HCT116 (cell line): ENCODE measurements at regions not wholly inside any gene's neighbourhood (a gene's known extent, or its start where the extent isn't known, plus 50 kb on each side); places are given as distances from the start of the nearest gene placed in this dataset.

Experiments used
- ATAC-seq: fragments of 200-7000 bp; cut with Tn5 transposase; 2 replicates; pipeline ENCODE4 v1.9.1; 2020; ENCODE audit warnings: mild to moderate bottlenecking, moderate library complexity
- BruUV-seq: library from RNA; stranded (reverse); fragments of 400-500 nt; replicated peaks from 2 replicates; lab custom pipeline; 2021; lab: Mats Ljungman, UMichigan
- CTCF ChIA-PET: fragments of 300-600 bp; sonication (Branson Sonifier 250); formaldehyde crosslinking; loops from one replicate; lab custom pipeline; 2021; ENCODE audit warnings: antibody characterized with exemption; lab: Charles Lee
- POLR2A ChIA-PET: fragments of 300-600, 350-600 bp; sonication (Branson Sonifier 250); formaldehyde crosslinking; loops from one replicate; lab custom pipeline; 2021; ENCODE audit warnings: antibody characterized with exemption; lab: Charles Lee
- RAD21 ChIA-PET, 2 experiments: fragments of 300-600 bp; sonication (Branson Sonifier 250); formaldehyde crosslinking; loops; one replicate each; lab custom pipeline; 2023; ENCODE audit warnings: low total read pairs in 2 of 2; ENCODE audit not compliant: uncharacterized antibody in 2 of 2, unreplicated experiment in 2 of 2, low non-redundant PET in 1 of 2; lab: Charles Lee
- DNase-seq: peaks from one replicate; pipeline ENCODE4 v3.0.0-alpha.2; 2010; ENCODE audit warnings: low read depth, low spot score
- H2AFZ ChIP-seq: fragments of 200-600 bp; shearing (Covaris generic), sonication (generic); 2 replicates; pipeline ENCODE4 v1.6.1; 2017; ENCODE audit warnings: low read depth, mixed run types, mixed read lengths, antibody characterized with exemption, low read length; ENCODE audit not compliant: poor library complexity, severe bottlenecking
- H3K27ac ChIP-seq: 2 replicates; pipeline ENCODE4 v1.5.1; 2012; ENCODE audit warnings: low read depth, low read length
- H3K27me3 ChIP-seq: fragments of 200-600 bp; sonication (generic); 2 replicates; pipeline ENCODE4 v1.6.1; 2016; ENCODE audit warnings: mixed run types, low read length, mixed read lengths; ENCODE audit not compliant: insufficient read depth
- H3K36me3 ChIP-seq, 2 experiments: fragments of 200-500 bp in 1 of 2; fragments of 200-600 bp in 1 of 2; sonication (Bioruptor generic) in 1 of 2; sonication (generic) in 1 of 2; 2 replicates each; pipeline versions ENCODE4 v1.5.1 to v1.6.1; 2014 to 2016; ENCODE audit warnings: low read length in 2 of 2, inconsistent platforms in 1 of 2, mixed read lengths in 1 of 2, mixed run types in 1 of 2; ENCODE audit not compliant: insufficient read depth in 2 of 2, control insufficient read depth in 1 of 2
- H3K4me1 ChIP-seq, 2 experiments: fragments of 200-600 bp in 1 of 2; sonication (generic) in 1 of 2; 2 replicates each; pipeline versions ENCODE4 v1.5.1 to v1.6.1; 2012 to 2017; ENCODE audit warnings: low read length in 2 of 2, inconsistent platforms in 1 of 2, mild to moderate bottlenecking in 1 of 2, mixed read lengths in 1 of 2, mixed run types in 1 of 2, moderate library complexity in 1 of 2; ENCODE audit not compliant: insufficient read depth in 2 of 2, control insufficient read depth in 1 of 2
- H3K4me2 ChIP-seq: fragments of 200-600 bp; sonication (generic); 2 replicates; pipeline ENCODE4 v1.6.1; 2017; ENCODE audit warnings: mixed run types, low read length, mixed read lengths
- H3K4me3 ChIP-seq, 2 experiments: fragments of 200-600 bp in 1 of 2; sonication (generic) in 1 of 2; replicated peaks in 1 of 2; 2 replicates each; pipeline ENCODE4 v1.5.1; 2011 to 2016; ENCODE audit warnings: low read length in 2 of 2, control low read depth in 1 of 2, low read depth in 1 of 2, mild to moderate bottlenecking in 1 of 2, mixed read lengths in 1 of 2, mixed run types in 1 of 2
- H3K79me2 ChIP-seq: fragments of 200-600 bp; sonication (generic); 2 replicates; pipeline ENCODE4 v1.6.1; 2017; ENCODE audit warnings: mild to moderate bottlenecking, mixed run types, low read length, moderate library complexity, mixed read lengths; ENCODE audit not compliant: insufficient read depth
- H3K9ac ChIP-seq: fragments of 200-600 bp; sonication (generic); 2 replicates; pipeline ENCODE4 v1.6.1; 2016; ENCODE audit warnings: low read length, mixed read lengths
- H3K9me2 ChIP-seq: fragments of 200-600 bp; sonication (generic), shearing (Covaris generic); 2 replicates; pipeline ENCODE4 v1.6.1; 2017; ENCODE audit warnings: mixed run types, mild to moderate bottlenecking, moderate library complexity; ENCODE audit not compliant: insufficient read depth
- H3K9me3 ChIP-seq, 2 experiments: fragments of 200-500 bp in 1 of 2; fragments of 200-600 bp in 1 of 2; sonication (Bioruptor generic) in 1 of 2; sonication (generic) in 1 of 2; 2 replicates each; pipeline ENCODE4 v1.6.1; 2014 to 2017; ENCODE audit warnings: low read length in 2 of 2, mixed read lengths in 2 of 2, inconsistent platforms in 1 of 2, low read depth in 1 of 2, mild to moderate bottlenecking in 1 of 2, mixed run types in 1 of 2, moderate library complexity in 1 of 2; ENCODE audit not compliant: control insufficient read depth in 1 of 2, insufficient read depth in 1 of 2
- H4K20me1 ChIP-seq: fragments of 200-600 bp; sonication (generic), shearing (Covaris generic); 2 replicates; pipeline ENCODE4 v1.6.1; 2017; ENCODE audit warnings: mixed run types, mild to moderate bottlenecking, moderate library complexity; ENCODE audit not compliant: insufficient read depth
- CBX3 ChIP-seq: IDR thresholded peaks from 2 replicates; pipeline ENCODE4 v1.6.1; 2012; ENCODE audit warnings: low read depth
- CEBPB ChIP-seq: IDR thresholded peaks from 2 replicates; pipeline ENCODE4 v1.6.1; 2012; ENCODE audit warnings: low read depth
- CTCF ChIP-seq, 3 experiments: fragments of 200-600 bp in 1 of 3; sonication (generic) in 1 of 3; IDR thresholded peaks in 2 of 3; conservative IDR thresholded peaks in 1 of 3; 2 replicates each; pipeline ENCODE4 v1.5.1; 2012 to 2017; ENCODE audit warnings: low read depth in 2 of 3, low read length in 2 of 3, antibody characterized with exemption in 1 of 3, borderline replicate concordance in 1 of 3, control low read depth in 1 of 3, mild to moderate bottlenecking in 1 of 3, mixed read lengths in 1 of 3, mixed run types in 1 of 3, moderate library complexity in 1 of 3; ENCODE audit not compliant: insufficient read depth in 1 of 3
- EGR1 ChIP-seq: IDR thresholded peaks from 2 replicates; pipeline ENCODE4 v1.6.1; 2012; ENCODE audit warnings: low read depth
- EZH2 ChIP-seq: fragments of 200-600 bp; sonication (generic); IDR thresholded peaks from 2 replicates; pipeline ENCODE4 v1.6.1; 2017; ENCODE audit warnings: antibody characterized with exemption, mixed run types
- EZH2phosphoT487 ChIP-seq: fragments of 200-600 bp; IDR thresholded peaks from 2 replicates; pipeline ENCODE4 v1.6.1; 2018; ENCODE audit warnings: antibody characterized with exemption, borderline replicate concordance
- FOSL1 ChIP-seq: IDR thresholded peaks from 2 replicates; pipeline ENCODE4 v1.6.1; 2012; ENCODE audit warnings: low read depth
- JUND ChIP-seq: IDR thresholded peaks from 2 replicates; pipeline ENCODE4 v1.6.1; 2012
- POLR2A ChIP-seq: IDR thresholded peaks from 2 replicates; pipeline ENCODE4 v1.7.0; 2011; ENCODE audit warnings: borderline replicate concordance; ENCODE audit not compliant: insufficient read depth, insufficient read length; ENCODE audit errors: extremely low read depth
- POLR2AphosphoS5 ChIP-seq: IDR thresholded peaks from 2 replicates; pipeline ENCODE4 v1.6.1; 2011; ENCODE audit warnings: mild to moderate bottlenecking, low read depth, low read length, moderate library complexity
- RAD21 ChIP-seq: IDR thresholded peaks from 2 replicates; pipeline ENCODE4 v1.6.1; 2012; ENCODE audit warnings: low read depth, mild to moderate bottlenecking
- REST ChIP-seq: IDR thresholded peaks from 2 replicates; pipeline ENCODE4 v1.6.1; 2012; ENCODE audit warnings: low read depth
- SIN3A ChIP-seq: IDR thresholded peaks from 2 replicates; pipeline ENCODE4 v1.6.1; 2012; ENCODE audit warnings: low read depth
- SP1 ChIP-seq: IDR thresholded peaks from 2 replicates; pipeline ENCODE4 v1.6.1; 2012; ENCODE audit warnings: low read depth
- YY1 ChIP-seq: IDR thresholded peaks from 2 replicates; pipeline ENCODE4 v1.6.1; 2011; ENCODE audit warnings: low read length, low read depth, moderate library complexity, mild to moderate bottlenecking; ENCODE audit not compliant: insufficient replicate concordance; ENCODE audit errors: extremely low read depth
- ZBTB33 ChIP-seq: IDR thresholded peaks from 2 replicates; pipeline ENCODE4 v1.6.1; 2011; ENCODE audit warnings: mild to moderate bottlenecking, low read length, moderate library complexity; ENCODE audit not compliant: insufficient replicate concordance; ENCODE audit errors: extremely low read depth
- ZFX ChIP-seq: fragments of 450-650 bp; IDR thresholded peaks from 2 replicates; pipeline ENCODE4 v1.6.1; 2017
- ZNF274 ChIP-seq: fragments of 200-500 bp; sonication (Bioruptor generic); IDR thresholded peaks from 2 replicates; pipeline ENCODE4 v1.6.1; 2014; ENCODE audit warnings: mild to moderate bottlenecking, low read depth, low read length, inconsistent platforms
- intact Hi-C: fragments of 100-400 bp; cut with micrococcal nuclease; formaldehyde crosslinking; loops from 2 replicates; pipeline ENCODE4 v1.10.0; 2022

GRCh38 chr5:34436761-34437501 is 219.2 kb upstream of the RAI14 start:
- intact Hi-C loops = no loop called here
- Histone ChIP-seq H3K27me3 (no peaks in the 10 kb centered on the region), H3K36me3 (no peaks in the 10 kb centered on the region), H2AFZ (no peak overlapping the region), H3K9me3 (no peaks in the 10 kb centered on the region), H3K4me2 (no peak overlapping the region), H3K79me2 (no peaks in the 10 kb centered on the region), H3K9me2 (no peaks in the 10 kb centered on the region), H4K20me1 (no peaks in the 10 kb centered on the region), H3K4me1 (no peaks in the 10 kb centered on the region), H3K4me3 (no peak overlapping the region)
- ATAC-seq = no peak
- ChIA-PET RAD21 (no interaction called here), POLR2A (no interaction called here)
- no TSS peak for BruUV-seq
- no peak for DNase-seq
- TF ChIP-seq SIN3A (no peak), CEBPB (no peak), CBX3 (no peak), ZFX (no peak), JUND (no peak), EZH2 (no peak), EGR1 (no peak), POLR2AphosphoS5 (no peak), FOSL1 (no peak), ZNF274 (no peak), YY1 (no peak), ZBTB33 (no peak), REST (no peak), SP1 (no peak), CTCF (IDR thresholded peaks at IDR 0.05 in 2 of 3, conservative IDR thresholded peaks at IDR 0.05 in 1 of 3; ENCODE audit: borderline replicate concordance in 1 of 3, insufficient read depth in 1 of 3, low read depth in 2 of 3, low read length in 2 of 3) (no peak), EZH2phosphoT487 (no peak), RAD21 (no peak), POLR2A (no peak)
- TF ChIP-seq, all 23 proteins: peak for 0
- Histone ChIP-seq H3K9ac (no peak overlapping the region), H3K27ac (no peak overlapping the region)
- CTCF ChIA-PET = no interaction called here
